HUDEP-2 (cell line): ENCODE measurements at regions not wholly inside any gene's neighbourhood (a gene's known extent, or its start where the extent isn't known, plus 50 kb on each side); places are given as distances from the start of the nearest gene placed in this dataset.

Source experiments
- DNase-seq, 76 experiments: peaks; one replicate each; lab custom pipeline; 2025; ENCODE audit not compliant: unreplicated experiment in 76 of 76; lab: John Stamatoyannopoulos, UW

DNA sequence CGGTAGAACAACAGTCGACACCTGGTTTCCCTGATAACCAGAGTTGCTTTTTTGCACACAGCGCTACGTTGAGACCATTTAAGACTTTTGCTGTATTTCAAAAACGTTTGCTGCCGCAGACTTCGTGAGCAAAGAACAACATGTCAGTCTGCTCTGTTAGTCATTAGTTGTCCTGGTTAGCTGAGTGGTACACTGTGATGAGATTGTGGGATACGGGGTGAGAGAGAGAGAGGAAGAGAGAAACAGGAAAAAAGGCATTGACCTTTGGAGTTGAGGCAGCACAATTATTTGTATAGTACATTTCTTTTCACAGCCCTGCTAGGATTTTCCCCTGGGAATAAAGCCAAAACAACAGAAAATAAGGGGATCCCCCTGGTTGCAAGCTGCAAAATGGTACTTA is 306.1 kb upstream of the WWC1 start:
- DNase-seq = no peak

- no peak for DNase-seq
Measured at GRCh38 chr5:167987490-167988280, 303.8 kb upstream of the WWC1 start.

GRCh38 chr5:167992868-167993267 is 298.6 kb upstream of the WWC1 start:
- DNase-seq = no peak

GRCh38 chr5:167993771-167994170 is 297.7 kb upstream of the WWC1 start:
- no peak for DNase-seq

DNA sequence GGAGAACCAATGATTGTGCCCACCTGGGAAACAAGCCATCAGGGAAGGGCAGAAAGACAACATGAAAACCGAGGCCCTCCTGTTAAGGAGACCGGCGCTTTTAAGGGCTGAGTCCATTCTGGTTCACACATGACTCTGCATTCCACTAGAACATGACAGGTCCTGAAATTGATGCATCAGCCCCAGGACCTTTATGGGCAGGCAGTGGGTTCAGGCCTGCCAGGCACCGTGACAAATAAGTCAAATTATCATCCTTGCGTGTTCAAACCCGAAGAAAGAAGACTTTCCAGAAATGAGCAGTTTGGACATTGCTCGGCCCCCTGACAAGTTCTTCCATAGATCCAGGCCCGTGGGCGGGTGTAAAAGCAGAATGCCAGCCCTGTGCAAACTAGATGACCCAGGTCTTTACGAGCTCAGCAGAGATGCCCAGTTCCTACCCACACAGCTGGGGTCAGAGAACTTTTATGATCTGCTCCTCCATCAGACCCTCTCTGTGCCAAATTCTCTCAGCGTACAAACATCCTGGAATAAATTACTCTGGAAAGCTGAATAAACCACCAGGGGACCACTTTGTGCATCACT is 295.5 kb upstream of the WWC1 start:
- no peak for DNase-seq

DNA sequence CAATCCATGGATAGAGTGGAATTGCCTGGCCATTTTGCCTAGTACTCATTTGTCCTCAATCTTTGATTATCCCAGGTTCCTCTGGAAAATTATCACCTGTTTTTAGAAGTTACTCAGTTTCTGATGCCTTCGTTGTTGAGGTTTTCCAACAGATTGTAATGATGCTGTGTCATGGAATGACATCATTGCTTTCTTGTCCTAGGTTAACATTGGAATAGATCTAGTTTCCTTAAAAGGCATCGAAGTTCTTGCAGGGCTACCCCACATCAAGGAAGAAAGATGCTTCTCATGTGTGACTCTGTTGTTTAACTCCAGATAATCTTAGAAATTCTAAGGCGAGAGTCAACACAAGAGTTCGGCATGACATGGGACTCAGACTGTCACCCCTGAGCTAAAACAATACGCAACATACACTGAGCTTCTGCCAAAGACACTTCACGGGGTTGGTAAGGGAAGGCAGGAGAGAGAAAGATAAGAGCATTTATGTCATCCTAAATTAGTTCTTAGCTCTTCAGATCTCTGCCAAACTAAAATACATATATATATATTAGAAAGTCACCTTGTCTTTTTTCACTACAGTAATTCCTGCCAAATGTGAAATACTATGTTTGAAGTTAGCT is 293.2 kb upstream of the WWC1 start:
- DNase-seq = no peak

DNA sequence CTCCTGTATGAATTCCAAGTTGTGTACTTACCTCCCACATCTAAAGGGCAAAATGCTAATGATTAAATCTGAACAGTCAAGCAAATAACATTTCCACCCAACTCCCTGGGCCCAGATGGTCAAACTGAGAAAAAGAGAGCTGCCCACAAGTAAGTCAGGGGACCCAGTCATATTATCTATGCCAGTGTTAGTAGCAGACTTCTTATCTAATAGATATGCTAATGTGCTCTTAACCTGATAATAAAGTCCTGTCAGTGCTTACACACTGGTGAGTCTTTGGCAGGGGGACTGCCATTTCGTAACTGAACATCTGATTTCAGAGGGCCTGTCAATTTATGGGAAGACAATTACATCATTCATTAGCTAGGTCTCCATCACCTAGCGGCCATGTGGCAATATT is 292.3 kb upstream of the WWC1 start:
- no peak for DNase-seq

DNA sequence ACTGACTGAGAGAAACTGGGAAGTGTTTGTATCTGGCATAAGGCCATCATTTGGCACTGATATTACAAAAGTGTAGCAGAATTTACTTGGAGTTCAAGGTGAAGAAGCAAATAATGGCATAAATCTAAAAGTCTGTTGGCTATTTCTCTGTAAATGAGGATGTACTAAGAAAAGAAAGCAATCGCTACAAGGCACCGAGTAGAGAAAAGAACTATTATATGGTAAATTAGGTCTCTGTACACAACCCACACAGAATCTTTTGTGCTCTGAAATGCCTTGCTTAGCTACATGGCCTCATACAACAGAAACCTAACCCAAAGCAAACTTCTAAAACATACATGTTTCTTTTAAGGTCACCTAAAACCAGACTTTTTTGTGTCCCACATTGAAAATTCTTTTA is 290.1 kb upstream of the WWC1 start:
- DNase-seq = no peak

- DNase-seq = no peak
Measured at GRCh38 chr5:168002116-168002515, 289.3 kb upstream of the WWC1 start.

GRCh38 chr5:168005093-168005492 is 286.4 kb upstream of the WWC1 start:
- no peak for DNase-seq

DNA sequence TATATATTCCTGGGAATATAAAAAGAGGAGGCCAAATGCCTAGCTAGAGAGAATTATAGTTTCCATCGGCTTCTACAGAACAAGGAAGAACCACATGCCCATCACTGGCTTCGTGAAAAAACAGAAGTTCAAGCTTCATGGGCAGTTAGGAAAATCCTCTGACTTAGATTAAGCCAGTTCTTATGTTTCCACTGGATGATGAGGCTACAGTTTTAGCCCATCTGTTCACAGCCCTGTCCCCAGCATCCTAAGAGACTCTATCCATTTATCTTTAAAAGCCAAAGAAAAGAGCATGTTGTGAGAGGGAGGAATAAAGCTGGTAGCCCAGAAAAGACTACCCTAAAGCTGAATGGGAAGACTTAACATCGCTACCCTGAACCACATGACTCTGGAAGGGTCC is 285.5 kb upstream of the WWC1 start:
- no peak for DNase-seq

- no peak for DNase-seq
Measured at GRCh38 chr5:168006456-168007130, 284.9 kb upstream of the WWC1 start.

- no peak for DNase-seq
Measured at GRCh38 chr5:168007286-168007685, 284.2 kb upstream of the WWC1 start.

GRCh38 chr5:168008555-168008954 is 282.9 kb upstream of the WWC1 start:
- no peak for DNase-seq

DNA sequence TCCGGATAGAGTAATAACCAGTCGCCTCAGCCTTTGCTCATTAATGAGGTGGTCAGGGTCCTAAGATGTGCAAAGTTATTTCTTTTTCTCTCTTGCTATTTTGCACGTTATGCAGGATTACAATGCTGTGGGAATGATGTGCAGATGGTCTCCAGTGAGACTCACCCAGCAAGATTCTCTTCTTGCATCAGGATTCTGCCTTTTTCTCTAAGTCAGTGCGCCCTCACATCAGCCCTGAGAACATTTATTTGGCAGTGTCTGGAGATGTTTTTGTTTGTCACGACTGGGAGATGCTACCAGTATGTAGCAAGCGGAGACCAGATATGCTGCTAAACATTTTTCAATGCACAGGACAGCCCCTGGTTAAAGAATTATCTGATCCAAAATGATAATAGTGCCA is 280.3 kb upstream of the WWC1 start:
- no peak for DNase-seq

DNA sequence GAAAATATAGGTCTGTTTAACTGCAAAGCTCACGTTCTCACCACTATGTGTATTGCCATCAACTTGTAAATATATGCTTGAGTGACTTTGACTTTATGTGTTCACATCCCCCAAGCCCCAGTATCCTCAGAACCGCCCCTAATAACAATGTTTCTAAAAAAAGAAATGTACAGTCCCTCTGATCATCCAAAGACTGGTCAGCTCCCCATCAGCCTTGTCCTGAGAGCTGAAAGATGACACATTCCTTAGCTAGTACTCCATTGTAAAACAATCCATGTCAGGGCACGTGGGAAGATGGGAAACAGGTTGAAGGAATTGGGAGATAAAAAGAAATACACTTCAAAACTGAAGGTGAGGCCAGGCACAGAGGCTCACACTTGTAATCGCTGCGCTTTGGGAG is 279.4 kb upstream of the WWC1 start:
- DNase-seq = no peak

- DNase-seq = no peak
Measured at GRCh38 chr5:168013546-168013945, 277.9 kb upstream of the WWC1 start.

DNA sequence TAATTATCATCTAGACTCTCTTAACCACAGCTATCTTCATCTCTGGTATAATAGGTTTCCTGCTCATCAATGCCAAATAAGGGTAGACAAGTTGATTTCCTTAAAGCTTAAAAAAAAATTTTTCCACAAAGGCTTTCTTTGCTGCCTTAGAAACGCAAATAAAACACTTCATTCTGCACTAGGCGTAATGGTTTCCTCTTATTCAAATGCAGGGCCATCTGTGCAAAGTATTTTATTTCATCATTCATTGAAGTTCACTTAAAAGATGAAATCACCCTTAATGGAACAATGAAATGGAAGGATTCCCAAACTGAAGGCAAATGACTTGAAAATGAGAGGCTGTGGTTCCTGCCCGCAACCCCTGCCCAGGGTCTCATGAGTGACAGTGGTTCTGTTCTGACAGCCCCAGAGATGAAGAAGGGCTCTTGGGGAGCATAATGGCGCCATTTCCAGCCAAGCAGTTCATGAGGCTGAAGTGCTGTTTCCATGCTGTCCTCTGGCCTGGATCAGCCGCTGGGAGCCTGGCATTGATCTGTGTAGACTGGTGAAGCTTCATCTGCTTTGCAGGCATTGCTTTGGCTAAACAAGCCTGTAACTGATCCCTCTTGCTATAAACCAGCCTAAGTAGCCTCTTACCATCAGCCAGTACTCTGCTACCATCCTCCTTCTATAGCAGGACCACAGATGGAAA is 276.9 kb upstream of the WWC1 start:
- no peak for DNase-seq

GRCh38 chr5:168015506-168015905 is 275.9 kb upstream of the WWC1 start:
- no peak for DNase-seq

- DNase-seq = no peak
Measured at GRCh38 chr5:168017313-168017712, 274.1 kb upstream of the WWC1 start.

- DNase-seq = no peak
Measured at GRCh38 chr5:168019143-168019542, 272.3 kb upstream of the WWC1 start.
